ENCODE measurements at regions not wholly inside any gene's neighbourhood (a gene's known extent, or its start where the extent isn't known, plus 50 kb on each side); places are given as distances from the start of the nearest gene placed in this dataset.

DNA sequence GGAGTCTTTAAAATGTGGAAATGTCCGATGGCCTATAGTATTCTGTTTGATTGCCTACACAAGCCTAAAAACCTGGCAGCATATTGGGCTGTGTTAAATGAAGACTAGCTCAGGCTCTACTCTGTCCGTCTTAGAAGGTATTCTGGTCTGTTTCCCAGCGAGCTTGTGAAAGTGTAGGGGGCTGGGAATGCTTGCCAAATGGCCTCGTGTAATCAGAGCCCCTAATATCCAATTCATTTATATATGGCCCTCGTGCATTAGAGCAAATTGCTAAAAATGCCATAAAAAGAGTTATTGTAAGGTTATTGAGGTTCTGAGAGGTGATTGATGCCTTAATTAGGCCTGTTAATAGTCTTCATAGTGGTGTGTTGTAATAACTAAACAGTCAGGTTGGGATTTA is 1500.4 kb downstream of the DPP10 start:
- TF ChIP-seq KDM1A (IDR thresholded peaks at IDR 0.05; ENCODE audit: low read depth) (no peak), CBX2 (IDR thresholded peaks at IDR 0.05; ENCODE audit: borderline replicate concordance, low read depth) (no peak), CEBPB (IDR thresholded peaks at IDR 0.05) (no peak), HEYL (CRISPR knock-in tag; IDR thresholded peaks at IDR 0.05) (no peak), BHLHE40 (IDR thresholded peaks at IDR 0.05; ENCODE audit: low read depth, low read length) (no peak), MAZ (IDR thresholded peaks at IDR 0.05; ENCODE audit: borderline replicate concordance, low read depth, low read length) (no peak), REST (IDR thresholded peaks at IDR 0.05) (no peak), POLR2A (IDR thresholded peaks at IDR 0.05; ENCODE audit: low read length) (no peak), RAD21 (conservative IDR thresholded peaks at IDR 0.05 in 1 of 2, IDR thresholded peaks at IDR 0.05 in 1 of 2) (no peak), EHF (CRISPR knock-in tag; IDR thresholded peaks at IDR 0.05) (no peak), MAFK (IDR thresholded peaks at IDR 0.05; ENCODE audit: partially characterized antibody) (no peak)
- TF ChIP-seq, protein P1, sequence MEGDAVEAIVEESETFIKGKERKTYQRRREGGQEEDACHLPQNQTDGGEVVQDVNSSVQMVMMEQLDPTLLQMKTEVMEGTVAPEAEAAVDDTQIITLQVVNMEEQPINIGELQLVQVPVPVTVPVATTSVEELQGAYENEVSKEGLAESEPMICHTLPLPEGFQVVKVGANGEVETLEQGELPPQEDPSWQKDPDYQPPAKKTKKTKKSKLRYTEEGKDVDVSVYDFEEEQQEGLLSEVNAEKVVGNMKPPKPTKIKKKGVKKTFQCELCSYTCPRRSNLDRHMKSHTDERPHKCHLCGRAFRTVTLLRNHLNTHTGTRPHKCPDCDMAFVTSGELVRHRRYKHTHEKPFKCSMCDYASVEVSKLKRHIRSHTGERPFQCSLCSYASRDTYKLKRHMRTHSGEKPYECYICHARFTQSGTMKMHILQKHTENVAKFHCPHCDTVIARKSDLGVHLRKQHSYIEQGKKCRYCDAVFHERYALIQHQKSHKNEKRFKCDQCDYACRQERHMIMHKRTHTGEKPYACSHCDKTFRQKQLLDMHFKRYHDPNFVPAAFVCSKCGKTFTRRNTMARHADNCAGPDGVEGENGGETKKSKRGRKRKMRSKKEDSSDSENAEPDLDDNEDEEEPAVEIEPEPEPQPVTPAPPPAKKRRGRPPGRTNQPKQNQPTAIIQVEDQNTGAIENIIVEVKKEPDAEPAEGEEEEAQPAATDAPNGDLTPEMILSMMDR (IDR thresholded peaks at IDR 0.05): no peak
- TF ChIP-seq, protein P2, sequence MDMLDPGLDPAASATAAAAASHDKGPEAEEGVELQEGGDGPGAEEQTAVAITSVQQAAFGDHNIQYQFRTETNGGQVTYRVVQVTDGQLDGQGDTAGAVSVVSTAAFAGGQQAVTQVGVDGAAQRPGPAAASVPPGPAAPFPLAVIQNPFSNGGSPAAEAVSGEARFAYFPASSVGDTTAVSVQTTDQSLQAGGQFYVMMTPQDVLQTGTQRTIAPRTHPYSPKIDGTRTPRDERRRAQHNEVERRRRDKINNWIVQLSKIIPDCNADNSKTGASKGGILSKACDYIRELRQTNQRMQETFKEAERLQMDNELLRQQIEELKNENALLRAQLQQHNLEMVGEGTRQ (IDR thresholded peaks at IDR 0.05): no peak

All from A549 (cell line).